Choroid plexus epithelial cell (primary cell): ENCODE measurements at regions not wholly inside any gene's neighbourhood (a gene's known extent, or its start where the extent isn't known, plus 50 kb on each side); places are given as distances from the start of the nearest gene placed in this dataset.

ENCODE experiments used
- DNase-seq: peaks from one replicate; pipeline ENCODE4 v3.0.0-alpha.2; 2010; ENCODE audit warnings: low read depth
- H3K4me3 ChIP-seq: 2 replicates; pipeline ENCODE4 v1.5.1; 2011; ENCODE audit warnings: low read depth, mild to moderate bottlenecking, control low read depth, low read length, moderate library complexity
- TF ChIP-seq, protein P1 (sequence below): conservative IDR thresholded peaks from 2 replicates; pipeline ENCODE4 v1.5.1; 2011; ENCODE audit warnings: low read depth, mild to moderate bottlenecking, control low read depth, inconsistent platforms, low read length, moderate library complexity

DNA sequence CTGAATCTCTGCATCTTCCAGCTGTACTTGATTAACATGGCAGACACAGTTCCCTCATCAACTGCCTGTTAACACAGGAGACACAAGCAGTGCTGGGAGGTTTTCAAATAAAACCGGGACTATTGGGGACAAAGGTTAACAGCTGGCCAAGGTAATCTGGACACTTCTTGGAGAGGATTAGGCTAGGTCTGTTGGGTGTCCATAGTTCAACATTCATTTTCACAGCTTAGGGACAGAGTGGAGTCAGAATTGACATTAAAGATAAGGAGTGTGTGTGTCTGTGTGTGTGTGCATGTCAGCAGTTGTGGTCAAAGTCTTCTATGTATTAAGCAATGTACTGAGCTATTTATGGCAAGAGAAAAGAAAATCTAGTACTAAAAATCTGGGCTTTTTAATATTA is 216.2 kb downstream of the MED10 start:
- no peak overlapping the region for H3K4me3 ChIP-seq
- TF ChIP-seq, protein P1, sequence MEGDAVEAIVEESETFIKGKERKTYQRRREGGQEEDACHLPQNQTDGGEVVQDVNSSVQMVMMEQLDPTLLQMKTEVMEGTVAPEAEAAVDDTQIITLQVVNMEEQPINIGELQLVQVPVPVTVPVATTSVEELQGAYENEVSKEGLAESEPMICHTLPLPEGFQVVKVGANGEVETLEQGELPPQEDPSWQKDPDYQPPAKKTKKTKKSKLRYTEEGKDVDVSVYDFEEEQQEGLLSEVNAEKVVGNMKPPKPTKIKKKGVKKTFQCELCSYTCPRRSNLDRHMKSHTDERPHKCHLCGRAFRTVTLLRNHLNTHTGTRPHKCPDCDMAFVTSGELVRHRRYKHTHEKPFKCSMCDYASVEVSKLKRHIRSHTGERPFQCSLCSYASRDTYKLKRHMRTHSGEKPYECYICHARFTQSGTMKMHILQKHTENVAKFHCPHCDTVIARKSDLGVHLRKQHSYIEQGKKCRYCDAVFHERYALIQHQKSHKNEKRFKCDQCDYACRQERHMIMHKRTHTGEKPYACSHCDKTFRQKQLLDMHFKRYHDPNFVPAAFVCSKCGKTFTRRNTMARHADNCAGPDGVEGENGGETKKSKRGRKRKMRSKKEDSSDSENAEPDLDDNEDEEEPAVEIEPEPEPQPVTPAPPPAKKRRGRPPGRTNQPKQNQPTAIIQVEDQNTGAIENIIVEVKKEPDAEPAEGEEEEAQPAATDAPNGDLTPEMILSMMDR = no peak
- DNase-seq = peak; percentile 70

- TF ChIP-seq, protein P1 = no peak
Observed at GRCh38 chr5:6161257-6161656, 217.1 kb downstream of the MED10 start.

DNA sequence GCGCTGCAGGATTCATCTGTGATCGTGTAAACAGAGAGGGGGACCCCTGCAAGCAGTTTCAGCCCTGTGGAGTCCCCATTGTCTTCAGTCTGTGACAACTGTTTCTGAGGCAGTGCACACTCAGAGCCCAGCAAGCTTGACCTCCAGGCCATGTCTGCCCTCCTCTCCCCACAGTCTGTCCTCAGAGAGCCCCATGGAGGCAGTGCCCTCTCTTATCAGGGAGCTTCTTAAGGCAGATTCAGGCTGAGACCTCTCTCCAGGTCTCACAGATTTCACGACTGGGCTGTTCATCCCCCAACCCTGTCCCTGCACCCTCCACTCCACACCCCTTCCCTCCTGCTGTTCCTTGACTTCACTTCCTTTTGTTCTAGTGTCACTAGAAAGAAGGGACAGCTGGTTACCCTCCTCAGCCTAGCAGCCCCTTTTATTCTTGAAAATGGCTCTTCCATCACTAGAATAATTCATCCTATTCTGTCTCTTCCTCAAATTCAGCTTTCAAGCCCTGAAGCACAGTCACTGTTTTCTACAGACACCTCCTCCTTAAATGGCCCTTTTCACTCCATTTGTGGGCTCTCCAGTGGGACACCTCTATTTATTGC is 218.4 kb downstream of the MED10 start:
- peak overlapping the region; percentile 0 for H3K4me3 ChIP-seq
- DNase-seq = no peak
- TF ChIP-seq, protein P1 = no peak

More at GRCh38 chr5:6161257-6161656, 217.1 kb downstream of the MED10 start:
- H3K4me3 ChIP-seq = no peak overlapping the region
- DNase-seq = no peak

DNA sequence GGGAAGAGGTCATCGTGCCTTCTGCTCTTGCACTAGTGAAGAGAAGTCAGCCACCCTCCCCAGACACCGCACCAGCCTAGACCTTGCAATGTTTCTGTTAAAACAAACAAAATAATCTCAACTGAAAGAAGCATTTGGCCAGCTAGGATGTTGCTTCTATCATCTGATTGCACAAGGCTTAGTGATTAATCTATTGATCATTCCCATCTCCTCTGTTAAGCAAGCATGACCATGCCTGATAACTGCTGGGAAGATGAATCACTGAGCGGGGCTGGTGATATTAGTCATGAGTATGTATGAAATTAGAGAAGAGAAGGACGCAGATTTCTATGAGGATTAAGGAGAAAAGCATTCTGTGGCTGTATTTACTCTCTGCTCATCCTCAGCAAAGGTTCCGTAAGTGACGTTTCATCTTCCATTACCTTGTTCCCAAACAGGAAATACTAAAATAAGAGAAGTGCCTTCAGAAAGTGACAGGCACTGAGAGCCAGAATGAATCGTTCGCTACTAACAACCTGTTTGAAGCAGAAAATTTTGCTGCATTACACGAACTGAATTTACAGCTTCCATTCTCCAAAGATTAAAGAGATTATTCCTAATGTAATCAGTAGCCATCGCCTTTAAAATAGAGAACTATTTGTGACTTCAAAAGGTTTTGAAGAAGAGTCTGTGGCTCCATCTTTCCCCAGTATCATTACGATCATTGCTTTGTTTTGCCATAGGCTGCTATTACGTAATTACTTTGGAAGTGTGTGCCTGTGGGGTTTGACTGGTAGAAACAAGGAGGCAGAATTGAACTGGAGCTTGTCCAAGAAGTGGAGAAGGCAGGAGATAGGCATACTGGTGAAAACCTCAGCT is 219.1 kb downstream of the MED10 start:
- peak; percentile 94 for DNase-seq
- H3K4me3 ChIP-seq = peak overlapping the region; percentile 0
- TF ChIP-seq, protein P1 = no peak

DNA sequence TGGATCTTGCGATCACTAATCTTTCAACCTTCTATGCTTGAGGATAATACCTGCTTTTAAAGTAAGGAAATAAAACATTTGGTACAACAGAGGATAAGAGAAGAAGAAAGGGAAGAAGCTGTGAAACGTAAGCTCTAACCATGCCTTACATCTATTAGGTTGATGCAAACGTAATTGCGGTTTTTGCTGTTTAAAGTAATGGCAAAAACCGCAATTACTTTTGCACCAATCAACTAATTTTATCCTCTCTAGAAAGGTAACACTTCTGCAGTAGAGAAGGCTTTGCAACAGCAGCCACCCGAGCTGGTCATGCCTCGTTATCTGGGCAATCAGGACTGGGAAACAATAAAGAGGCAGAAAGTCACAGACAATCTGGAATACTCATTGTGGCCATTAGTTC is 224.1 kb downstream of the MED10 start:
- H3K4me3 ChIP-seq = no peak overlapping the region
- TF ChIP-seq, protein P1 = no peak
- DNase-seq = no peak

- H3K4me3 ChIP-seq = no peak overlapping the region
- TF ChIP-seq, protein P1 = no peak
- DNase-seq = no peak
Observed at GRCh38 chr5:6146271-6146670, 232.1 kb downstream of the MED10 start.
